OCI-M1 (cell line): ENCODE measurements at regions not wholly inside any gene's neighbourhood (a gene's known extent, or its start where the extent isn't known, plus 50 kb on each side); places are given as distances from the start of the nearest gene placed in this dataset.

Experiments used
- DNase-seq: peaks from one replicate; lab custom pipeline; 2025; lab: John Stamatoyannopoulos, UW

DNA sequence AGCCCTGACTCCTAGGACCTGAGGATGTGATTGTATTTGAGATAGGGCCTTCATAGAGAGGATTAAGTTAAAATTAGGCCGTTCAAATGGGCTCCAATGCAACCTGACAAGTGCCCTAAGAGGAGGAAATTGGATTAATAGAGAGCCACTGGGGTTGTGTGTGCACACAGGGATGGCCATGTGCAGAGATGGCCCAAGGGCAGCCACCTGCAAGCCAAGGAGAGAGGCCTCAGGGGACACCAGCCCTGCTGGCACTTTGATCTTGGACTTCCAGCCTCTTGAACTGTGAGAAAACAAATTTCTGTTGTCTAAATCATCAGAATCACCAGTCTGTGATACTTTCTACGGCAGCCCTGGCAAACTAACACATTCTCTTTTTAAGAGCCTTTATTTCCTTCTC is 598.8 kb downstream of the UTRN start:
- no peak for DNase-seq

DNA sequence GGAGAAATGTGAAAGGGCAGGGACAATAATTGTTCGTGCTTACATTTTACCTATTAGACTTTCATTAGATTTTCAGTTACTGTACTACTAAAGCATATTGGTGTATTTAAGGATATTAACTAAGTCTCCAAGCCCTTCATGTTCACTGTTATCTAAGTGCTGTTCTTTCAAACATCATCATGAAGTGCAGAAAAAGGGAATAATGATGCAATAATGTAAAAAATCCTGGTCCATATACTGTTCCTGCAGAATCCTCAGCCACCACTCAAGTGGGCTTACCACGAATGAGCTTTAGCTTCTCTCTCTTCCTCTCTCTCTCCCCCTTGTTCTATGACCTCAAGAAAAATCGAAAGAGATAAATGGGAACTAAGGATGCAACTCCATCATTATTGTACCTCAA is 600.7 kb downstream of the UTRN start:
- no peak for DNase-seq

DNA sequence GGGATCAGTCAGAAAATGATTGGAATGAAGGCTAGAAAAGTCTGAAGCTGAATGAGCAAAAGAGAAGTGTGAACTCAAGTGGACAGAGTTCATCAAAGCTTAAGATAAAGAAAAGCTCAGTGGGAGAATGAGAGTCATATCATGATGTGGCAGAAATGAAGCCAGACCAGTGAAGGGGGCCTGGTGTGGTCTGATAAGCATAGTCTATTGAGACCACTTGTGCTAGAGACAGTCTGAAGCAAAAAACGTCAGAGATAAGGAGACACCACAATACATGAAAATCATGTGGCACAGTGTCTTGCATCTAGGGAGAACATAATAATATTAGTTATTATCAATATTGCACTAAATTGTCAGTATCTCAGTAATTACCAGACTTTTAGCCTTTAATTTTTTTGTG is 601.5 kb downstream of the UTRN start:
- peak; percentile 99 for DNase-seq

DNA sequence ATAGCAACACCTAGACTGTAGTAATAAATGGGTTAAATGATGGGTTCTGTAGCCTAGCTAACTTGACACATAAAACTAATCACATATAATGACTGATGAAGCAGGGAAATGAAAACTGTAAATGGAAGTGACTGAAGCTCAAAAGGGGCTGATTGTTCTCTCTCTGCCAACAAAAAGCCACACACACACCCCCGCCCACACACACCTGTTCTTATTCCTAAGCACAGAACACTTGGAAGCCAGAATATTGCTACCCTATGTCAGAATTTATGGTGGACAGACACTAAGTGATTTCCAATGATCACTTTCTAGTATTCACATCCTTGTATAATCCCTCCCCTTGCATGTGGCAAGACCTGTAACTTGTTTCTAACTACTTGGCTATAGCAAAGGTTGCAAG is 603.5 kb downstream of the UTRN start:
- DNase-seq, result peak; percentile 14

DNA sequence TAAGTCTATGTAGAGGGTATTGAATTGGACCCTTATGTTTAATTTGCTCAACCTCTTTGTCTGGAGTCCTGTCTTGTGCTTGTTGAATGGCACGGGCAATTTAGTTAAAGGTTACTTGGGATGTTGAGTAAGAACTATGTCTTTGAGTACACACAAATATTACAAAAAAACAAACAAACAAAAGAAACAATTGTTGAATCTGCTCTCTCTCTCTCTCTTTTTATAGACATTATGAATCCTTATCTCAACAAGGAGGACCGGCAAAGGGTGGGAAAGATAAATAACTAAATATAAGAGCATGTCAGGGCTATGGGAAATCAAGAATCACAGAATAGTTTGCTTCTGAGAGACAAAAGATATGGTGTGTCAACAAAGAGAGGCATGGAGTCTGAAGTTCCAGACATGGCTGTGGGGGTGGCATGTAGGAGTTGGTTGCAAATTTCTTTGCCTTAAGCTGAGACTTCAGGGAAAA is 608.6 kb downstream of the UTRN start:
- peak; percentile 18 for DNase-seq

DNA sequence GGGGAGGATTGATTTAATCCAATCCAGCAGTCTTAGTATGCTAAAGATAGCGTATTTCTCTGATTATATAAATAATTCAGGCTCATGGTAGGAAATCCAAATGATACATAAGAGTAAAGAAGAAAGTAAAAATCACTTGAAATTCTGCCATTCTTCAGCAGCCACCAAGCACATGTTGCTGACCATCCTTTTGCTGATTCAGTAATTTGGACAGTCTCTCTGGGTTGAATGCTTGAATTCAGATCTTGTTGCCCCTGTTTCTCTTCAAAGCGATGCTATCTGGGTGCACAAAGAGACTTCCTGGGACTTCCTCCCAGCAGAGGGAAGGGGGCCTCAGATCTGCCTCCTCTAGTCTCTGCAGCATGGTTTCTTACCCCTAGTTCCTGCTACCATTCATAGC is 609.1 kb downstream of the UTRN start:
- DNase-seq, result no peak

DNA sequence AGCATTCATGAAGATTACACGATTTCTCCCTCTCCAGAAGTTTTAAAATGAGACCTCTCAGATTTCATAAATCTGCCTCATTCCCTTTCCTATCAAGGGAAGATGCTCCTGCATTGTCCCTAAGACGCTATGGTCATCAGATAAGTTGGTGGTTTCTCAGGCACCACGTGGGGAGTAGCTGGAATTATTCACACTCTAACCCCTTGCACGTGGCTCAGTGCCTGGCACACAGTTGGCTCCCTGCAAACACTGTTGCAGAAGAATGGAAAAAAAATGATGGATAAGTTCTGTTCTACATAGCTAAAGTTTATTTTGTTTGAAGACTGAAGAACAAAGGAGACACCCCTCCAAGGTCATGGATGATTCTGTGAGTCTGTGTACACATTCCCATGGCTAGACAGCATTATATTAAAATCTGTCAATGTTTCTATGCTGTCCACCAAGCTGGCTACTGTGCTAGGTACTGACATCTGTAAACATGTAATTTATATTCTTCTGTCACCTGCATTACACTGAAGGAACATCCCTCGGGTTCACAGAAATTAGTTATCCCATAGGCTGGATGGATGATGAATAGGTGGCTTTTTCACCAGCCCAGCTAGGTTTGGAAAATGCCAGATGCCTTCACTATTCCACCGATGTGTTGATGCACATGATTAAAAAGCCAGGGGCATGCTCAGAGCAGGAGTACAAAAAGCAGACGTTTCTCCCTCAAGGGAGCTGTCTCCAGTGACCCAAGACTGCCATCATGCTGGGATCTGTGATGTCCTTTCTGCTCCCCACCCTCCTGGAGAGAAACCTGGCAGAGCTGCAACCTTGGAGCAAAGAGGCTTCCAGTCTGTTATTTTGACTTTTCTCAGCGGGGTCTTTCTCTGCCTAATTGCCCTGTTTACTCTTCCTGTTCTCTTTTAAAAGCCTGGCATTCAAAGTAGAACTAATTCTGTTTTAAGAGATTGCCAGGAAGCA is 610.5 kb downstream of the UTRN start:
- DNase-seq, result peak; percentile 23

DNA sequence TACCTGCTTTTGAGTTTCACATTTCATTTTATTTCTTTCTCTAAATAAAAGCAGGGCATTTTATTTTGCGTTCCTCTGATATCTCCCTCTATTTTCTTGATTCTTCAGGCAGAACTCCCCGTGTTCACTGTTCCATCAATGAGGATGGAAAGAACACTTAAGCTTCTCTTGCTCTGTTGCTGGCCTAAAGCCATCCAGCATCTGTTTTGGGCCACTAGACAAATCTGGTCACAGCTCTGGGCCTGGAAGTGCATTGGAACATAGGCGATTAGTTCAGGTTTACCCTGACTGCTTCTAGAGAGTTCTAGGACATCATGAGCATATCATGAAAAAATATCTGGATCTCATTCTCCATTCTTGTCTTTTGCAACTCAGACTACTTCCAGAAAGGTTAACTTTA is 611.2 kb downstream of the UTRN start:
- no peak for DNase-seq

DNA sequence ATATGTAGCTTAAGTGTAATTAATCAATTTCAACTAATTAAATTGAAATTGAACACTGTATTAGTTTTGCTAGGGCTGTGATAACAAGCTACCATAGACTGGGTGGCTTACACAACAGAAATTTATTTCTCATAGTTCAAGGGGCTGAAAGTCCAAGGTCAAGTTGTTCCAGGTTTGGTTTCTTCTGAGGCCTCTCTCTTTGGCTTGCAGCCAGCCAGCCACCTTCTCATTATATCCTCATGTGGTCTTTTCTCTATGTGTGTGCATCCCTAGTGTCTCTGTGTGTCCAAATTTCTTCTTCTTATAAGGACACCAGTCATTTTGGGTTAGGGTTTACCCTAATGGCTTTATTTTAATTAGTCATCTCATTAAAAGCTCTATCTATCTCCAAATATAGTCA is 611.7 kb downstream of the UTRN start:
- DNase-seq, result no peak

DNA sequence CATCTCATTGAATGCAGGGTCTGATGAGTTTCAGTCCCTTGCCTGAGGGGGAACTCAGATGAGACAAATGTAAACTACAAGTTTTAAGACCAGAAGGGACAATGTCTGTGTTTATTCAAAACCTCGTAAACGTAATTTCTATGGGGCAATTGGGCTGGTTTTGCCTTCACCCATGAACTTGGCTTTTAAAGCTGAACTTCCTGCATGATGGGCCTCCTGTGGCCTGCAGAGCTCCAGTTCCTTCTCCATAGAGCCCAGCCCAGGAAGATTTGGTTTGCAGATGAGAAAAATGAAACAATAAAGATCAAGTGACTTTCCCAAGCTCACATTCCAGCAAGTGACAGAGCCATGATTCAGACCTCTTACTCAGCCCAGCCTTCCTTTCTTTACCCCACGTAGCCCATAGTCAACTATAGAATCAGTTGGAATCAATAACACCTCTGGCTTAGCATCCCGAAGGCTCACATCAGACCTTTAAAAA is 612.3 kb downstream of the UTRN start:
- DNase-seq, result no peak

DNA sequence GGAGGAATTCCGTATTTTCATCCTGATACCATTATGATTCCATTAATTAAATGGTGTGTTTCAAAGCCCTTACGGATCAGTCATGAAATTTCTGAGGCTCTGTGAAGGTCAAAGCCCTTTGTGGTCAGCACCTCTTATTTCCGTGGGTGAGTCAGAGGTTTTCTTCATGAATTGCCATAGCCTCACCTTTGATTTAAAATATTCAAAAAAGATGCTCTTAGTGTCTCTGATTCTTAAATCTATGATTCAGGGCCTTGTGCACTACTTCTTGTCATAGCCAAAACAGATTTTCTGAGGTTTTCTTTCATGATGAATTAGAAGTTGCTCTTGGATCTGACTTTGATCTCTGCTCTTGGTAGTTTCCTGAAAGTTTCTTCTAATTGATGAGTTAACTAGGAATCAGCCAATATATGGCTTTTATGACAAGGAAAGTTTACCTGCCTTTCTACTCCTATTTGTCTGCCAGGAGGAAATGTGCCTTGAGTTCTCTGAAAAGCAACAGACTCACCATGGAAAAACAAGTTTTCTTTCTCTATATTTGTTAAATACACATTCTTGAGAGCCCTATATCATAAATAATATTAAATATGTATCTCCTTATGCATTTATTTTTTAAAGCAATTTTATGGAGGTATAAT is 613.0 kb downstream of the UTRN start:
- no peak for DNase-seq

DNA sequence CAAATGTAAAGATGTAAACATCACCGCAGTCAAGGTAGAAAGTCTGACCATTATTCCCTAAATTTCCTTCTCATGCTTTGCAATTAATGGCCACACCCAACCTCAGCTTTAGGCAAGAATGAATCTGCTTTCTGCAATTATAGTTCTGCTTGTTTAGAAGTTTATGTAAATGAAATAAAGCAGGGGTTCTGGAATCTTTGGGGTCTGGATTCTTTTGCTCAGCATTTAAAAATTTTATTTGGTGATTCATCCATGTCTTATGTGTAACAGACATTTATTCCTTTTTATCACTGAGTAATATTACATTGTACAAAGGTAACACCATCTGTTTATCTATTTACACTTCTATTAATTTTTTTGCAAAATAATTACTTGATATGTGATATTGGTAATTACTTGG is 613.6 kb downstream of the UTRN start:
- DNase-seq, result no peak

DNA sequence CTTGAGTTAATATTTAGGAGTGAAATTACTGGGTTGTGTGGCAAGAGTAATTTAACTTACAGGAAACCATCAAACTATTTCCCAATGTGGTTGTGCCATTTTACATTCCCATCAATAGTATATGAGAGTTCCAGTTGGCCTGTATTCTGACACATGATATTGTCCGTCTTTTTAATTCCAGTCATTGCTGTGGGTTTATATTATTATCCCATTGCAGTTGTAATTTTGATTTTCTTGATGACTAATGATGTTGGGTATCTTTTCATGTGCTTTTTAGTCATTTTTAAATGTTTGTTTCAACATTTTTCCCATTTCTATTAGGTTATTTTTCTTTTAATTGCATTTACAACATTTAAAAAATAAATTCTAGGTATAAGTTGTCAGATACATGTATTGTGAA is 614.0 kb downstream of the UTRN start:
- no peak for DNase-seq

DNA sequence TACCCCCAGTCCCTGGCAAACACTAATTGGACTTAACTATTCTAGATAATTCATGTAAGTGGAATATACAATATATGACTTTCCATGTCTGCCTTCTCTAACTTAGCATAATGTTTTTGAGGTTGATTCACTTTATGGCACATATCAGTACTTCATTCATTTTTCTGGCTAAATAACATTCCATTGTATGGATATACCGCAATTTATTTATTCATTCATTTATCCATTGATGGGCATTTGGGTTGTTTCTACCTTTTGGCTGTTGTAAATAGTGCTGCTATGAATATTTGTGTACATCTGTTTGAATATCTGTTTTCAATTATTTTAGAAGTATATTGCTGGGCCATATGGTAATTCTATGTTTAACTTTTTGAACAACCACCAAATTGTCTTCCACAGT is 616.3 kb downstream of the UTRN start:
- DNase-seq, result no peak

DNA sequence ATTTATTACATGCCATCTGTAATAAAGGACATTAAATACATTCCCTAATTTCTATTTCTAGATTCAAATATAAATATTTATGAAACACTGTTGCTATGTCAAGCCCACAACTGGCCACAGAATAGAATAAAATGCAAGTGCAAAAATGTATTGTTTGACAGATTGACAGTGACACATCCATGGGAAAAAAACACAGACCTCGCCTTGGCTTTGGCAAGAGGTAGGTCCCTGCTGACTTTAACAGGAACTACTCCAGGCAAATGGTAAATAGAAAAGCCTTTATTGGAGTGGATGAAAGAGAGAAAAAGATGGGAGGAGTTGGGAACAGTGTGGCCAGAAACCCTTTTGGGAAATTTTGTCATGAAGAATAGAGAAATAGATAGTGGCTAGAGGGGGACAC is 622.9 kb downstream of the UTRN start:
- no peak for DNase-seq

DNA sequence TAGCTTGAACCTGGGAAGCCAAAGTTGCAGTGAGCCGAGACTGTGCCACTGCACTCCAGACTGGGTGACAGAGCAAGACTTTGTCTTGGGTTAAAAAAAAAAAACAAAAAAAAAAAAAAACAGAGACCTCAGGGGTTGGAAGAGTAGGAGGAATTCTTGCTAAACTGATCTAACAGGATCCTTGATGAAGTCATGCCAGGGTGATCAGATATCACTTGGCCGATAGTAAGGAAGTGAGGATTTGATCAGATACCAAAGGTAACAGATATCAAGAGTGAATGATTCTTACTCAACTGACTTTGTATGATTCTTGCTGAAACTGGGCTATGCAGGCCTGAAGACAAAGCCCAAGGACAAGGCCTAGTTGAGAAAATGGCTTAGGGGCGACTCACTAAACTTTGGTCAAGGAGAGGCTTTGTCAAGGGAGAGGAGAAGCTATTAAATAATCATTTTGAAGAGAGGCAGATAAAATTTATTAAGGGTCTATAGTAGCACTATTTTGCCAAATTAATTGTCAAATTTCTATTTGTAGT is 624.7 kb downstream of the UTRN start:
- DNase-seq, result no peak

DNA sequence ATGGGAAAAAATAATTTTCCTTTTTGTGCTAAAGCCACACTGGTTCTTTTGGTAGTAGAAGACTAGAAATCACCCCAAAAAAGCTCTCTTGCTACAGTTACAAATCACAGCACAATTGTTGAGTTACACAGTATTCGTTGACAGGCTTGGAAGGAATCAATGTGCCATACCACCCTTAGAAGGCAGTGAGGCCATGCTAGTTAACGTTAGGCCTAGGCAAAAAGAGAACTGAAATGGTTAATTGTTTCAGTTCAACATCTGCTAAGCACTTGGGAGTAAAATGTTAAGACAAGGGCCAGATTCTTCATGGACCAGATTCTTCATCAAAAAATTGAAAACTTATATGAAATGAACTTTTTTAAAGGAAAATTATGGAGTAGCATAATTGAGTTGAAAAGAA is 626.2 kb downstream of the UTRN start:
- no peak for DNase-seq

DNA sequence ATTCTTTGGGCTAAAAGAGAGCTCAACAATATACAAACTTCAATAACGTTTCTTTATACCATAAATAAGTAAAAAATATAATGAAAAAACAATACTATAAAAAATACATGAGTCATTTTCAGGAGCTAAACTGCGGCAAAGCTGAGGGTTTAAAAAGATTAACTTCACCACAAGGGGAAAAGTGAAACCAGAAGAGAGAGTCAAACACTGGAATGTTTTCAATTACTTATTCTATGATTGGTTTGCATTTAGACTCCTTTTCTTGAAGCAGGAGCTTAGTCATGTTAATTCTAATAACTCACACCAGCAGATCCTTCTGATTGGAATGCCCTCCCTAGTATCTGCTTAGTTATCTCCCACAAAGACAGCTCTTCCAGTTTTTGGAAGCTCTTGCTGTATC is 627.3 kb downstream of the UTRN start:
- DNase-seq, result peak; percentile 91

DNA sequence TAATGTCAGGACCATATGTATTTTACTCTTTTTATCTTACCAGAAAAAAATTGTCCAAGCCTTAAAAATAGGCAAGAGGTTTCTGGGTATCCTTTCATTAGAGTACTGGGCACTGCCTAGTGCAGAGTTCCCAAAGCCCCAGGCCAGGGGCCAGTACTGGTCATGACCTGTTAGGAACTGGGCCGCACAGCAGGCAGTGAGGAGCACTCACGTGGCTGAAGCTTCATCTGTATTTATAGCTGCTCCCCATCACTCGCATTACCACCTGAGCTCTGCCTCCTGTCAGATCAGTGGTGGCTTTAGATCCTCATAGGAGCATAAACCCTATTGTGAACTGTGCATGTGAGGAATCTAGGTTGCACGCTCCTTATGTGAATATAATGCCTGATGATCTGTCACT is 632.9 kb downstream of the UTRN start:
- DNase-seq, result no peak

DNA sequence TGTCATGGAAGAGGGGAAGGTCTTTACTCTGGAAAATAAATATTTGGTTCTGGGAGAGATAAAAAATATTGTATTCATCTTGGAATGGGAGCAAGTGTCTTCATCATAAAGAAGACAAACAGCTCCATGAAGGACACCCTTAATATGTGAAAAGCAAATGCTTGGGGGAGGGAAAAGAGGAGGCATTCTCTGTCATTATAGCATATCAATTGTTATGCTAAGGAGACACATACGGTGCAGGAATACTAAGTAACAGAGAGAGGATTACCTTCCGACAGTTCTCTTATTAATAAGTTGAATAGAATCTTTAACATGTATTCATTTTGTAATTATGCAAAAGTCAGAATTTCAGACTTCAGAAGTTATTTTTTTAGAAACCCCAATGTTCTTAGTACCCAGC is 634.4 kb downstream of the UTRN start:
- no peak for DNase-seq

DNA sequence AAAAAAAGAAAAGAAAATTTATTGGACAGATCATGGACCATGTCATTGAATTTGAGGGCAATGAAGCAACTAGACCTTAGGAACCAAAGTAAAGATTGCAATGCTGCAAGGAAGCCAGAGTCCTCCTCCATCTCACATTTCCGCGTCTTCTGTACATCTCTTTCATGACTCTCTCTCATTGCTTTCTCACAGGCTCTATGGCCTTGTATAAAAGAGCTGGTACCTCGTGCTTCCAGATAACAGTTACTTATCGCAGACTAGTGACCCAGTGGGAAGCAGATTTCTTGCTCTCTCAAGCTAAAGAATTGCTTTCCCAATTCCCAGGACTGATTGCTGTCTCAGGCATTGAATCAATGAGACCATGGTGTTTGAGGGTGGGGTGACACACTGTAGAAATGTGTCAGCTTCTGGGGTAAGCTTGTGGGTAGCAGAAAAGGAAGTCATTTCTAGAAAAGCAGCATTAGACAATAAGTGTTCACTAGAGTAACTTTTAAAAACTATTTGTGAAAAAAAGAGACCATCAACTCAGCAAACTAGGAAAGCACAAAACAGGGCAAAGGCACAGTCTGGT is 635.3 kb downstream of the UTRN start:
- DNase-seq, result peak; percentile 55

DNA sequence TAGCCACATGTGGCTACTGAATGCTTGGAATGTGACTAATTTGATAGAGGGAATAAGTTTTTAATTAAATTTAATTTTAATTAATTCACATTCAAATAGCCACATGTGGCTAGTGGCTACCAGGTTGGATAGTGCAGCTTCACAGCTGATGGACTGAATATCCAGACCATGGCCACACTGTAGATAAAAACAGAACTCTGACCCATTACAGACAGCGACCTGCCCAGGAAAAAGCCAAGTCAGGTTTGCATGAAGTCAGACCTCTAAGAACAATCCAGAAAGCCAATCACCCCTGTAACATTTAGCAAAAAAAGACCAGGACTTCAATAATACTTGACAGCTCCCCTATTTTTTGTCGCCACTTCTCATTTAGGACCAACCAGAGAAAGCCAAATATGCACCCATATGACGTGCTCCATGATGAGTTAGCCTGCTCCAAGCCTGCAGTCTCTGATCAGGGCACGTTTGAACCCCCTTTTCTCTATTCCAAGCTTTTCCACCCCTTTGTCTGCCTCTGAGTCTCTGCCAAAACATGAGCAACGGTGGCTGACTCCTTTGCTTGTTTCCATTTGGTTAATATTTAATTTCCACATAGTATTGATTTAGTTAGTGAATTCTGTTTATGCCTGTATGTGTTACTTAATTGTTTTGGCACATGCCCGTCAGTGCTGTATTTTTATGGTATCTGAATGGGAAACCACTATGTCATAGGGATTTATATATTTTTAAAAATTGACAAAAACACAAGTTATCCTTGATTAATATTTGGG is 636.3 kb downstream of the UTRN start:
- DNase-seq, result no peak
